ENCODE measurements at regions not wholly inside any gene's neighbourhood (a gene's known extent, or its start where the extent isn't known, plus 50 kb on each side); places are given as distances from the start of the nearest gene placed in this dataset.

DNA sequence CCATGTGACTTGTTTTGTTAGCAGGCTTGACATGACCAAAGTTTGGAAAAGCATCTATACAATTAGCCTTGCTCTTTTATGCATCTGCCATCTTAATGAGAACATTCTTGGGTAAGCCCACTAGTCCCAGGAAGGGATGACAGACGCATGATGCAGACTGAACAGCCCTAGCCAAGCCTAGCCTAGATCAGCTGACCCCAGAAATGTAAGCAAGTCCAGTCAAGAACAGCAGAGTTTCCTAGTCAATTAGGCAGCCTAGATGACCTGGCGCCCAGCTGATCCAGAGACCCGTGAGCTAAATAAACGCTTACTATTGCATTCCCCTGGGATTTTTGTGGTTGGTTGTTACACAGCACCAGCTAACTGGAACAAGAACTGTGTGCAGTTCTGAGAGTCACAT, 457.9 kb downstream of the BCOR start:
- in situ Hi-C loops (cut with MboI) (no loop called here), intact Hi-C loops (cut with micrococcal nuclease) (no loop called here)
- DNase-seq (ENCODE audit: extremely low read depth in 1 of 4, low spot score in 3 of 4) (no peak), FAIRE-seq (no peak), ATAC-seq (no peak)
- ChIA-PET POLR2A (no interaction called here), CTCF (ENCODE audit: low intra/inter-chr PET ratio) (no interaction called here)
- Histone ChIP-seq H3K9ac (ENCODE audit: insufficient read depth in 1 of 2, low read depth in 2 of 2, low read length in 2 of 2) (no peak overlapping the region), H3K9me3 (replicated peaks; ENCODE audit: control insufficient read depth, insufficient read depth, low read depth, low read length) (no peaks in the 10 kb centered on the region), H4K20me1 (replicated peaks; ENCODE audit: control insufficient read depth, insufficient read depth, low read length) (no peaks in the 10 kb centered on the region), H3K4me2 (ENCODE audit: insufficient read depth, low read length) (no peak overlapping the region), H3K27me3 (ENCODE audit: control insufficient read depth in 2 of 2, insufficient read depth in 2 of 2, low read length in 2 of 2) (no peaks in the 10 kb centered on the region), H3K4me3 (no peak overlapping the region), H3K36me3 (ENCODE audit: control insufficient read depth, insufficient read depth, low read length) (no peaks in the 10 kb centered on the region), H3K4me1 (replicated peaks in 1 of 2; ENCODE audit: control insufficient read depth in 2 of 2, insufficient read depth in 2 of 2, low read length in 2 of 2) (no peaks in the 10 kb centered on the region; a peak in 1 of 5 replicates), H2AFZ (ENCODE audit: low read depth, low read length) (no peak overlapping the region), H3K79me2 (ENCODE audit: control insufficient read depth, insufficient read depth, low read length) (no peaks in the 10 kb centered on the region), H3K9me1 (ENCODE audit: control insufficient read depth, insufficient read depth, low read length) (no peaks in the 10 kb centered on the region), H3K27ac (ENCODE audit: extremely low read depth, low read depth, low read length) (no peak overlapping the region)
- TF ChIP-seq, protein P1, sequence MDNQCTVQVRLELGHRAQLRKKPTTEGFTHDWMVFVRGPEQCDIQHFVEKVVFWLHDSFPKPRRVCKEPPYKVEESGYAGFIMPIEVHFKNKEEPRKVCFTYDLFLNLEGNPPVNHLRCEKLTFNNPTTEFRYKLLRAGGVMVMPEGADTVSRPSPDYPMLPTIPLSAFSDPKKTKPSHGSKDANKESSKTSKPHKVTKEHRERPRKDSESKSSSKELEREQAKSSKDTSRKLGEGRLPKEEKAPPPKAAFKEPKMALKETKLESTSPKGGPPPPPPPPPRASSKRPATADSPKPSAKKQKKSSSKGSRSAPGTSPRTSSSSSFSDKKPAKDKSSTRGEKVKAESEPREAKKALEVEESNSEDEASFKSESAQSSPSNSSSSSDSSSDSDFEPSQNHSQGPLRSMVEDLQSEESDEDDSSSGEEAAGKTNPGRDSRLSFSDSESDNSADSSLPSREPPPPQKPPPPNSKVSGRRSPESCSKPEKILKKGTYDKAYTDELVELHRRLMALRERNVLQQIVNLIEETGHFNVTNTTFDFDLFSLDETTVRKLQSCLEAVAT (IDR thresholded peaks at IDR 0.05): no peak
- no peak for TF ChIP-seq NFXL1 (CRISPR knock-in tag; IDR thresholded peaks at IDR 0.05)
- TF ChIP-seq, protein P2, sequence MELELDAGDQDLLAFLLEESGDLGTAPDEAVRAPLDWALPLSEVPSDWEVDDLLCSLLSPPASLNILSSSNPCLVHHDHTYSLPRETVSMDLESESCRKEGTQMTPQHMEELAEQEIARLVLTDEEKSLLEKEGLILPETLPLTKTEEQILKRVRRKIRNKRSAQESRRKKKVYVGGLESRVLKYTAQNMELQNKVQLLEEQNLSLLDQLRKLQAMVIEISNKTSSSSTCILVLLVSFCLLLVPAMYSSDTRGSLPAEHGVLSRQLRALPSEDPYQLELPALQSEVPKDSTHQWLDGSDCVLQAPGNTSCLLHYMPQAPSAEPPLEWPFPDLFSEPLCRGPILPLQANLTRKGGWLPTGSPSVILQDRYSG (tag; conservative IDR thresholded peaks at IDR 0.05; ENCODE audit: low read depth): no peak
- no peak for TF ChIP-seq JUND (IDR thresholded peaks at IDR 0.05; ENCODE audit: borderline replicate concordance, low read depth, low read length)
- TF ChIP-seq JUND (tag; IDR thresholded peaks at IDR 0.05; ENCODE audit: borderline replicate concordance, low read depth, low read length): no peak
- TF ChIP-seq, protein P3, sequence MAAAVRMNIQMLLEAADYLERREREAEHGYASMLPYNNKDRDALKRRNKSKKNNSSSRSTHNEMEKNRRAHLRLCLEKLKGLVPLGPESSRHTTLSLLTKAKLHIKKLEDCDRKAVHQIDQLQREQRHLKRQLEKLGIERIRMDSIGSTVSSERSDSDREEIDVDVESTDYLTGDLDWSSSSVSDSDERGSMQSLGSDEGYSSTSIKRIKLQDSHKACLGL (CRISPR knock-in tag; IDR thresholded peaks at IDR 0.05; ENCODE audit: borderline replicate concordance, poor library complexity, severe bottlenecking): no peak
- TF ChIP-seq MAFG (tag; conservative IDR thresholded peaks at IDR 0.05): no peak
- TF ChIP-seq, protein P4, sequence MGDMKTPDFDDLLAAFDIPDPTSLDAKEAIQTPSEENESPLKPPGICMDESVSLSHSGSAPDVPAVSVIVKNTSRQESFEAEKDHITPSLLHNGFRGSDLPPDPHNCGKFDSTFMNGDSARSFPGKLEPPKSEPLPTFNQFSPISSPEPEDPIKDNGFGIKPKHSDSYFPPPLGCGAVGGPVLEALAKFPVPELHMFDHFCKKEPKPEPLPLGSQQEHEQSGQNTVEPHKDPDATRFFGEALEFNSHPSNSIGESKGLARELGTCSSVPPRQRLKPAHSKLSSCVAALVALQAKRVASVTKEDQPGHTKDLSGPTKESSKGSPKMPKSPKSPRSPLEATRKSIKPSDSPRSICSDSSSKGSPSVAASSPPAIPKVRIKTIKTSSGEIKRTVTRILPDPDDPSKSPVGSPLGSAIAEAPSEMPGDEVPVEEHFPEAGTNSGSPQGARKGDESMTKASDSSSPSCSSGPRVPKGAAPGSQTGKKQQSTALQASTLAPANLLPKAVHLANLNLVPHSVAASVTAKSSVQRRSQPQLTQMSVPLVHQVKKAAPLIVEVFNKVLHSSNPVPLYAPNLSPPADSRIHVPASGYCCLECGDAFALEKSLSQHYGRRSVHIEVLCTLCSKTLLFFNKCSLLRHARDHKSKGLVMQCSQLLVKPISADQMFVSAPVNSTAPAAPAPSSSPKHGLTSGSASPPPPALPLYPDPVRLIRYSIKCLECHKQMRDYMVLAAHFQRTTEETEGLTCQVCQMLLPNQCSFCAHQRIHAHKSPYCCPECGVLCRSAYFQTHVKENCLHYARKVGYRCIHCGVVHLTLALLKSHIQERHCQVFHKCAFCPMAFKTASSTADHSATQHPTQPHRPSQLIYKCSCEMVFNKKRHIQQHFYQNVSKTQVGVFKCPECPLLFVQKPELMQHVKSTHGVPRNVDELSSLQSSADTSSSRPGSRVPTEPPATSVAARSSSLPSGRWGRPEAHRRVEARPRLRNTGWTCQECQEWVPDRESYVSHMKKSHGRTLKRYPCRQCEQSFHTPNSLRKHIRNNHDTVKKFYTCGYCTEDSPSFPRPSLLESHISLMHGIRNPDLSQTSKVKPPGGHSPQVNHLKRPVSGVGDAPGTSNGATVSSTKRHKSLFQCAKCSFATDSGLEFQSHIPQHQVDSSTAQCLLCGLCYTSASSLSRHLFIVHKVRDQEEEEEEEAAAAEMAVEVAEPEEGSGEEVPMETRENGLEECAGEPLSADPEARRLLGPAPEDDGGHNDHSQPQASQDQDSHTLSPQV (IDR thresholded peaks at IDR 0.05): no peak
- no peak for TF ChIP-seq ADNP (tag; IDR thresholded peaks at IDR 0.05)
- 57% methylated on average over 1 of the region's 4 CpGs for WGBS (ENCODE audit: insufficient coverage, low coverage, missing lambda C conversion rate)
- no TSS peak for BruUV-seq (replicated peaks)
